Erythroblast (primary cell): ENCODE measurements at regions not wholly inside any gene's neighbourhood (a gene's known extent, or its start where the extent isn't known, plus 50 kb on each side); places are given as distances from the start of the nearest gene placed in this dataset.
"Not testable (repeated sequence)": the region's sequence is repeated elsewhere in the genome, so short reads cannot be mapped to it uniquely, and the experiment has no call there.

Experiments
- DNase-seq, 2 experiments: peaks; one replicate each; lab custom pipeline; 2025; lab: John Stamatoyannopoulos, UW
- GATA1 ChIP-seq: IDR thresholded peaks from 2 replicates; pipeline ENCODE4 v1.6.1; 2011; ENCODE audit warnings: low read depth, mild to moderate bottlenecking, control low read depth, low read length, moderate library complexity
- POLR2A ChIP-seq: IDR thresholded peaks from 2 replicates; pipeline ENCODE4 v1.6.1; 2011; ENCODE audit warnings: mild to moderate bottlenecking, low read length

- DNase-seq = no peak
Measured at GRCh38 chr10:2067015-2067414, 329.7 kb upstream of the ADARB2 start.

GRCh38 chr10:2054728-2055127, 317.4 kb upstream of the ADARB2 start:
- no peak for DNase-seq
- no peak for TF ChIP-seq POLR2A
- TF ChIP-seq GATA1 = no peak

More at GRCh38 chr10:2067015-2067414, 329.7 kb upstream of the ADARB2 start:
- no peak for TF ChIP-seq POLR2A
- no peak for TF ChIP-seq GATA1

GRCh38 chr10:2053805-2054204, 316.5 kb upstream of the ADARB2 start:
- TF ChIP-seq GATA1 (no peak), POLR2A (no peak)
- no peak for DNase-seq

GRCh38 chr10:2051108-2051507, 313.8 kb upstream of the ADARB2 start:
- TF ChIP-seq GATA1 (no peak), POLR2A (no peak)
- DNase-seq = no peak

- TF ChIP-seq GATA1 (no peak), POLR2A (no peak)
Measured at GRCh38 chr10:2049560-2049959, 312.2 kb upstream of the ADARB2 start.

GRCh38 chr10:2048337-2048973, 311.1 kb upstream of the ADARB2 start:
- no peak for DNase-seq
- no peak for TF ChIP-seq POLR2A
- no peak for TF ChIP-seq GATA1

More at GRCh38 chr10:2049560-2049959, 312.2 kb upstream of the ADARB2 start:
- no peak for DNase-seq

- DNase-seq = no peak
- no peak for TF ChIP-seq GATA1
- TF ChIP-seq POLR2A = no peak
Measured at GRCh38 chr10:2047679-2048078, 310.4 kb upstream of the ADARB2 start.

- no peak for TF ChIP-seq POLR2A
- TF ChIP-seq GATA1 = no peak
- no peak for DNase-seq
Measured at GRCh38 chr10:2043379-2043778, 306.1 kb upstream of the ADARB2 start.

GRCh38 chr10:2038036-2038435, 300.7 kb upstream of the ADARB2 start:
- DNase-seq = no peak
- TF ChIP-seq POLR2A (no peak), GATA1 (no peak)

- no peak for TF ChIP-seq POLR2A
- TF ChIP-seq GATA1 = no peak
Measured at GRCh38 chr10:2037246-2037645, 299.9 kb upstream of the ADARB2 start.

GRCh38 chr10:2036209-2036608, 298.9 kb upstream of the ADARB2 start:
- TF ChIP-seq GATA1 = no peak
- TF ChIP-seq POLR2A = no peak
- DNase-seq = no peak

More at GRCh38 chr10:2037246-2037645, 299.9 kb upstream of the ADARB2 start:
- DNase-seq = no peak

- TF ChIP-seq POLR2A (no peak), GATA1 (no peak)
- DNase-seq = no peak
Measured at GRCh38 chr10:2030046-2030445, 292.7 kb upstream of the ADARB2 start.

- DNase-seq = no peak
- no peak for TF ChIP-seq GATA1
- TF ChIP-seq POLR2A = no peak
Measured at GRCh38 chr10:2026936-2027335, 289.6 kb upstream of the ADARB2 start.

GRCh38 chr10:2024750-2025149, 287.4 kb upstream of the ADARB2 start:
- not testable (repeated sequence) for DNase-seq

- DNase-seq = no peak
- no peak for TF ChIP-seq GATA1
- TF ChIP-seq POLR2A = no peak
Measured at GRCh38 chr10:2023687-2024086, 286.4 kb upstream of the ADARB2 start.
